IPS DF 6.9 (cell line): ENCODE measurements at regions not wholly inside any gene's neighbourhood (a gene's known extent, or its start where the extent isn't known, plus 50 kb on each side); places are given as distances from the start of the nearest gene placed in this dataset.
"Not testable (repeated sequence)": the region's sequence is repeated elsewhere in the genome, so short reads cannot be mapped to it uniquely, and the experiment has no call there.

Experiments
- DNase-seq: peaks from one replicate; pipeline ENCODE4 v3.0.0-alpha.2; 2013; ENCODE audit warnings: low read depth, low spot score
- H3K27ac ChIP-seq: one replicate; pipeline ENCODE4 v1.5.1; 2013; ENCODE audit warnings: low read length, control low read depth
- H3K27me3 ChIP-seq: 2 replicates; pipeline ENCODE4 v1.6.1; 2013; ENCODE audit warnings: mild to moderate bottlenecking, low read length; ENCODE audit not compliant: control insufficient read depth, insufficient read depth
- H3K36me3 ChIP-seq: 2 replicates; pipeline ENCODE4 v1.6.1; 2013; ENCODE audit warnings: low read length; ENCODE audit not compliant: control insufficient read depth, insufficient read depth
- H3K4me1 ChIP-seq: 2 replicates; pipeline ENCODE4 v1.6.1; 2013; ENCODE audit warnings: low read length; ENCODE audit not compliant: control insufficient read depth, insufficient read depth
- H3K4me3 ChIP-seq: 2 replicates; pipeline ENCODE4 v1.5.1; 2013; ENCODE audit warnings: mild to moderate bottlenecking, low read length
- H3K9me3 ChIP-seq: 2 replicates; pipeline ENCODE4 v1.6.1; 2013; ENCODE audit warnings: low read length, inconsistent platforms; ENCODE audit not compliant: control insufficient read depth, insufficient read depth
- WGBS: extraction: QIAGEN DNeasy Blood & Tissue Kit; methylation state at CpG from one replicate; pipeline ENCODE4 v1.1.7; 2013; ENCODE audit warnings: mixed read lengths, missing lambda C conversion rate; ENCODE audit not compliant: insufficient read length, insufficient coverage; 5-methylcytosine and 5-hydroxymethylcytosine counted together

DNA sequence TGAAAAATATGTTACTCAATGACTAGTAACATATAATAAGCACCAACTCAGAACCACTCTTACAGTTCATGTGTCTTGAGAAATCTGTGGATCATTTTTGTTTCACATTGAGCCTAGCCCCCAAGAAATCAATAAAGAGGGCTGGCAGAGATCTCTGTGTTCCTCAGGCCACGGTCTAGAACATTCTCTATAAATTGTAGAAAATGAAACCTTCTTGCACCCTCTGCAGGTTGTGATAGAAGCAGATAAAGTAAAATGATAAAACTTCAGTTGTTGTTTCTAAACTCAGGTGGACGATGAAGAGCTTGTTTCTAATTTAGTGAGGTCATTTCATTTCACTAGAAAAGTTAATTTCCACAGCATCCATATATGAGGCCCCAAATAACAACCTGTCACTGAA is 182.7 kb downstream of the KIT start:
- Histone ChIP-seq H3K4me3 (no peak overlapping the region), H3K4me1 (no peaks in the 10 kb centered on the region), H3K27ac (no peak overlapping the region), H3K36me3 (no peaks in the 10 kb centered on the region), H3K27me3 (no peaks in the 10 kb centered on the region), H3K9me3 (no peaks in the 10 kb centered on the region; the same call in 1 of the 2 replicates)
- DNase-seq, result no peak
- no CpG with 5 or more reads among the region's 2 CpGs for WGBS

DNA sequence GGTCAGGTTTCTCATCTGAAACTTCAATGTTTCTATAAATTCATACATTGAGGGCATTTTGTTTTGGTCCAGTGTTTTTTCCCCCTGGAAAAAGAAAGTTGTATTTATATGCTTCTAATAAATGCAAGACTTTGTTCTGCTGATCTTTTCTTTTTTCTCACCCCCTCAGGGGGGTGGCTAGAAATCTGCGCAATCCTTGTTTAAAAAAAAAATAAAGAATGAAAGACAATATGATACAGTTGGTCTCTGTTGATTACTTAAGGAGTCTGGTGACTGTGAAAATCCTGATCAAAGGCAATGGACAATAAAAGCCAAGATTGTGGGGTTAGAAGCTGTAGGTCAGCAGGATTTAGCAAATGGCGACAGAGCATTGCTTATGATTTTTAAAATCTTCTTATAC is 180.5 kb downstream of the KIT start:
- no peak overlapping the region for H3K27ac ChIP-seq
- no peaks in the 10 kb centered on the region for H3K27me3 ChIP-seq
- no CpG with 5 or more reads among the region's 2 CpGs for WGBS

DNA sequence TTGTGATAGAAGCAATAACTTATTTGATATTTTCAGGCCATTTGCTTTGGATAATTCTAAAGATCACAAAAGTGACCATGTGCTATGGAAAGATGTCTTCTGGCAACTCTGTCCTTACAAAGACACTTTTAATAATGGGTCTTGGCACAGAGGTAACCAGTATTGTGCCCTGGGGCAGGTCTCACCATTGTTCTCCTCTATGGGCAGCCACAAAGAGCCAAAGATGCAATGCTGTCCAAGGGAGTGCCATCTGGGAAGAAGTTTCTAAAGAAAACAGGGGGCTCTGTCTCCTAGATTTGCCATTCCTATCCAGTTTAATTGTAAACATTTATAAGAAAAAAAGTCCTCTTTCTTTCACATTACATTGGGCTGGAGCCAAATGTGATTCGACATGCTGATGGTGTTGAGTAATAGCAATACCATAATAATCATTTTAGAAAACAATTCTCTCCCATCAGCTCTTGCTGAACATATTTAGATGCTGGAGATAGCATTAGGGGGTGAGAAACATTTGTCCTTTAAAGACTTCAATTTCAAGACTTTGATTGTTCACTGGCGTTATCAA is 179.9 kb downstream of the KIT start:
- Histone ChIP-seq H3K4me1 (no peaks in the 10 kb centered on the region), H3K27ac (no peak overlapping the region), H3K9me3 (no peaks in the 10 kb centered on the region; the same call in 1 of the 2 replicates), H3K27me3 (no peaks in the 10 kb centered on the region), H3K36me3 (no peaks in the 10 kb centered on the region), H3K4me3 (no peak overlapping the region)
- WGBS, result no CpG with 5 or more reads among the region's 2 CpGs
- no peak for DNase-seq

More for the DNA sequence above, 180.5 kb downstream of the KIT start:
- H3K4me1 ChIP-seq, result no peaks in the 10 kb centered on the region
- no peak overlapping the region for H3K4me3 ChIP-seq
- no peaks in the 10 kb centered on the region; the same call in 1 of the 2 replicates for H3K9me3 ChIP-seq
- no peaks in the 10 kb centered on the region for H3K36me3 ChIP-seq
- no peak for DNase-seq

DNA sequence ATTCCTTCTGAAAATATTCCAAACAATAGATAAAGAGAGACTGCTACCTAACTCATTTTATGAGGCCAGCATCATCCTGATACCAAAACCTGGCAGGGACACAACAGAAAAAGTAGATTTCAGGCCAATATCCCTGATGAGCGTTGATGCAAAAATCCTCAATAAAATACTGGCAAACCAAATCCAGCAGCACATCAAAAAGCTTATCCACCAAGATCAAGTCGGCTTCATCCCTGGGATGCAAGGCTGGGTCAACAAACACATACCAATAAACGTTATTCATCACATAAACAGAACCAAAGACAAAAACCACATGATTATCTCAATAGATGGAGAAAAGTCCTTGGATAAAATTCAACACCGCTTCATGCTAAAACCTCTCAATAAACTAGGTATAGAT is 170.6 kb downstream of the KIT start:
- not testable (repeated sequence) for H3K27ac ChIP-seq, H3K9me3 ChIP-seq, H3K36me3 ChIP-seq, H3K4me3 ChIP-seq, H3K27me3 ChIP-seq, H3K4me1 ChIP-seq, DNase-seq
- no CpG with 5 or more reads among the region's 4 CpGs for WGBS

DNA sequence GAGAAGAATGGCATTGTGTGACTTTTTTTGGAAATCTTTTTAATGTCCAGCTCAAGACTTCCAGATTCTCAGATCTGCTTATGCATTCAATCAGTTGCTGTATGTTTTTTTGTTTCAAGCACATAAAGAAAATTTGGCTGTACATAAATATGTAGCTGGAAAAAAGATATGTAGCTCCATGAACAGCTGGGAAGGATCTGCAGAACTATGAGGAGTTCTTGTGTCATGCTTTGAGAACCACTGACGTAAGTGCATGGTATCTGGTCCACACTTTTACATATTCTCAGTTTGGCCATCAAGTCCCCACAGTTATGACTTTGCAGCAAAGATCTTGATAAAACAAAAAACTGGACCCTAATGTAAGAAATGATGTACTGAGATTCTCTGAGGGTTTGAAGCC is 165.9 kb downstream of the KIT start:
- whole genome bisulfite sequencing, result no CpG with 5 or more reads among the region's 1 CpG
- Histone ChIP-seq H3K4me1 (no peaks in the 10 kb centered on the region), H3K9me3 (no peaks in the 10 kb centered on the region), H3K36me3 (no peaks in the 10 kb centered on the region), H3K27ac (no peak overlapping the region), H3K27me3 (no peaks in the 10 kb centered on the region), H3K4me3 (no peak overlapping the region)
- DNase-seq, result no peak

DNA sequence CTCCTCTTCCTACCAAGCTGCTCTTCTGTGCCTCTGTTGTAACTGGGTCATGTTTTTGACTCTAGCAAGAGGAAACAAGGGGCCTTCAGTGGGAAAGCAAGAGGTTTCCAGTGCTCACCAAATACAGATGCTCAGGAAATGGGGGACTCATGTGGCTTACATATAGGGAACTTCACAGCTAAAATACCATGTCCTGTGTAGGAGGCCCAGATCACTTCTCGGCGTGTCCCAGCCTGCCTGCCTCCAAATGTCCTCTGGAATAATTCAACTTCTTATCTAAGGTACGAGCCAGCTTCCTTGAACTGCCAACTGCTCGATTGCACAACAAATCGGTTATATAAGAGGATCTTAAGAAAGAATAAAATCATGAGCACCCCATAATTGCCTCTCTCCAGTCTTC is 161.3 kb downstream of the KIT start:
- no CpG with 5 or more reads among the region's 5 CpGs for WGBS
- H3K27ac ChIP-seq, result no peak overlapping the region
- peaks cover 1% of the 10 kb centered on the region for H3K4me1 ChIP-seq
- no peaks in the 10 kb centered on the region for H3K9me3 ChIP-seq
- no peaks in the 10 kb centered on the region for H3K27me3 ChIP-seq
- no peaks in the 10 kb centered on the region for H3K36me3 ChIP-seq
- DNase-seq, result no peak
- no peak overlapping the region for H3K4me3 ChIP-seq

DNA sequence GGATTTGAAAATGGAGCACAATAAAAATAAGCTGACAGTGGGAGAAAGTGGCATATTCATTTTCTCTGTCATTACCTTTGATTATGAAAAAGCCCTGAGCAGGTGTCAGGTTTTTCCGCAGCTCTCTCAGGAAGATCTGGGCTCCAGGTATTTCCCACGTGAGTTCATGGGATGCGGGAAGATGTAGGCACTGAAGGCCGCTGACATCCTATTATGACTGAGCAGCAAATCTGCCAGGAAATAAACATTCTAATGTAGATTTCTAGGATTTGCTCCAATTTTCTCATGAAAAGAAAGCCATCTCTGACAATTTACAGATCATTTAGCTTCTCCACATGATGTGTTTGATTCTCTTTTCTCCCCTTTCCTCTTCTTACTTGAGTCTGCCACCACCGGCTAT is 160.7 kb downstream of the KIT start:
- H3K27me3 ChIP-seq, result no peaks in the 10 kb centered on the region
- no peaks in the 10 kb centered on the region for H3K9me3 ChIP-seq
- H3K4me1 ChIP-seq, result peaks cover 1% of the 10 kb centered on the region
- no peaks in the 10 kb centered on the region for H3K36me3 ChIP-seq
- no peak for DNase-seq
- H3K27ac ChIP-seq, result no peak overlapping the region
- WGBS, result no CpG with 5 or more reads among the region's 5 CpGs
- no peak overlapping the region for H3K4me3 ChIP-seq

DNA sequence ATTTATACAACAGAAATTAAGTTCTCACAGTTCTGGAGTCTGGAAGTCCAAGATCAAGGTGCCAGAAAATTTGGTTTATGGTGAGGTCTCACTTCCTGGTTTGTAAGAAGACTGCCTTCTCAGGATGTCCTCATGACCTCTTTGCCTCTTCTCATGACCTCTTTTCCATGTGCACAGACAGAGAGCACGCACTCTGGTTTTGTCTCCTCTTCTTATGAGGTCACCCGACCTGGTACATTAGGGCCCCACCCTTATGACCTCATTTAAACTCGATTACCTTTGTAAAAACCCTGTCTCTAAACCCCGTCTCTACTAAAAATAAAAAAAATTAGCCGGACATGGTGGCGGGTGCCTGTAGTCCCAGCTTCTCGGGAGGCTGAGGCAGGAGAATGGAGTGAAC is 155.9 kb downstream of the KIT start:
- Histone ChIP-seq H3K27me3 (no peaks in the 10 kb centered on the region), H3K36me3 (no peaks in the 10 kb centered on the region), H3K4me1 (peaks cover 1% of the 10 kb centered on the region), H3K9me3 (no peaks in the 10 kb centered on the region), H3K27ac (no peak overlapping the region), H3K4me3 (no peak overlapping the region)
- no peak for DNase-seq
- no CpG with 5 or more reads among the region's 7 CpGs for WGBS

DNA sequence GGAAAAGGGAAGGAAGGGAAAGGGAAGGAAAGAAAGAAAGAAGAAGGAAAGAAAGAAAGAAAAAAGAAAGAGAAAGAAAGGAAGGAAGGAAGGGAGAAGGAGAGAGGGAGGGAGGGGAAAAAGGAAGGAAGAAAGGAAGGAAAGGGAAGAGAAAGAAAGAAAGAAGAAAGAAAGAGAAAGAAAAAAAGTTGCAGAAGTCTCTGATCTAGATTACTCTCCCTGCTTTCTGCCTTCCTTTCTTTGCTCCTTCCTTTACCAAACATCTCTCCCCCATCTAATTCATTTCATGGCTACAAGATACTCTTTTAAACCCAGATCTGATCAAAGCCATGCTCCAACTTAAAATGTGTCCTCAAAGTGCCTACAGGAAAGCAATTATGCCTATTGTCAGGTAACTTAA is 148.6 kb downstream of the KIT start:
- H3K9me3 ChIP-seq, result no peaks in the 10 kb centered on the region
- H3K27ac ChIP-seq, result no peak overlapping the region
- no peak for DNase-seq
- no peak overlapping the region for H3K4me3 ChIP-seq
- no peaks in the 10 kb centered on the region for H3K36me3 ChIP-seq
- H3K27me3 ChIP-seq, result no peaks in the 10 kb centered on the region
- no peaks in the 10 kb centered on the region for H3K4me1 ChIP-seq

DNA sequence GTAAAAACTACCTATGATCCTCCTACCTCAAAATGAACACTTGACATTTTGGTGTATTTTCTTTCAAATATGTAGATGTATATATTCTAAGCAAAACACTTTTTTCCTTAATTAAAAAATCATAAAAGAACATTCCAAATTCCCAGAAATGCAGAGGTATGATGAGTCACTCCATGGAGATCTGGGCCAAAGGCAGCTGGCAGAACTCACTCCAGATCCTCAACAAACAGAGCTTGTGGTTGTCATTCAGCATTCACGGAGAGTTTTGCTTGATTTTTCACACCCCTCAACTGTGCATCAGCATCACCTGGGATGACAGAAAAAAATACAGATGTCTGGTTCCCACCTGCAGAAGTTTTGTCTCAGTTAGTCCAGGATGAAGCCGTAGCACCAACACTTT is 144.6 kb downstream of the KIT start:
- Histone ChIP-seq H3K9me3 (no peaks in the 10 kb centered on the region), H3K36me3 (no peaks in the 10 kb centered on the region), H3K27me3 (no peaks in the 10 kb centered on the region), H3K4me1 (no peaks in the 10 kb centered on the region), H3K27ac (no peak overlapping the region), H3K4me3 (no peak overlapping the region)
- no peak for DNase-seq
- WGBS, result no CpG with 5 or more reads among the region's 2 CpGs

DNA sequence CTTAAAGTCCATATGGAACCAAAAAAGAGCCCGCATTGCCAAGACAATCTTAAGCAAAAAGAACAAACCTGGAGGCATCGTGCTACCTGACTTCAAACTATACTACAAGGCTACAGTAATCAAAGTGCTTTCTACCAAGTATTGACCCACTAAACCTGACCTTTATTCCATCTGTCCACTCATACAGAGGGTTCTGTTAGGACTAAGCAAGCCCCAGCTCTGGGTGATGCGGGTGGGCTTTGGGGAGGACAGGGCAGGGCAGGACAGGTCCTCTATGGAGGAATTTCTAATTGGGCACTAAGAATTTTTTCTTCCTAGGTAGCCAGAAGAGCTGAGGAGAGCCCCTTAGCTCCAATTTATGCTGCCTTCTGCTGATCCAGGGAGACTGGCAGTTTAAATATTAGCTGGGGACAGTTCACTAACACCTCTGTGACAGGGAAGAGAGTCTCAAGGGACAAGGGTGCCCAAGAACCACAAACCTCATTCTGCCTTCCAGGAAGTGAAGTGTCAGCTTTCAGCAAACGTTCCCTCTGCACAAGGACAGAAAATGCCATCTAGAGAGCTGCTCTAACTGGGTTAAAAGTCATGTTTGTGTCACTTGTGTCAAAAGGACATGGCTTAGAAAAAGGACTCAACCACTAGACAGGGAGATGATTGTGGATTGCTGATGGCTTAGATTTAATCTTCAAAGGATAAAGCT is 143.2 kb downstream of the KIT start:
- Histone ChIP-seq H3K4me1 (no peaks in the 10 kb centered on the region), H3K4me3 (no peak overlapping the region), H3K27me3 (no peaks in the 10 kb centered on the region), H3K9me3 (no peaks in the 10 kb centered on the region), H3K36me3 (no peaks in the 10 kb centered on the region), H3K27ac (no peak overlapping the region)
- DNase-seq, result no peak
- WGBS, result no CpG with 5 or more reads among the region's 4 CpGs
